Gastroesophageal sphincter (tissue), 3 donors: ENCODE measurements at regions not wholly inside any gene's neighbourhood (a gene's known extent, or its start where the extent isn't known, plus 50 kb on each side); places are given as distances from the start of the nearest gene placed in this dataset.

Experiments used
- CTCF ChIP-seq, 4 experiments: fragments of 200-600 bp in 2 of 4; fragments of 450-650 bp in 2 of 4; sonication (generic) in 1 of 4; IDR thresholded peaks; one replicate each; pipeline ENCODE4 v1.5.1; 2017 to 2019; ENCODE audit warnings: antibody characterized with exemption in 4 of 4, mild to moderate bottlenecking in 2 of 4, moderate library complexity in 2 of 4
- POLR2A ChIP-seq, 2 donors: fragments of 450-650 bp; IDR thresholded peaks; one replicate each; pipeline ENCODE4 v1.6.1; 2017; ENCODE audit warnings: antibody characterized with exemption in 2 of 2, mild to moderate bottlenecking in 2 of 2, moderate library complexity in 1 of 2

GRCh38 chr10:29692121-29692539 lies 57.4 kb upstream of the SVIL start:
- TF ChIP-seq CTCF (IDR thresholded peaks at IDR 0.05) (no peak), POLR2A (IDR thresholded peaks at IDR 0.05) (no peak)
